GM06990 (cell line): ENCODE measurements at regions not wholly inside any gene's neighbourhood (a gene's known extent, or its start where the extent isn't known, plus 50 kb on each side); places are given as distances from the start of the nearest gene placed in this dataset.
"Not testable (repeated sequence)": the region's sequence is repeated elsewhere in the genome, so short reads cannot be mapped to it uniquely, and the experiment has no call there.

Experiments used
- DNase-seq: peaks from one replicate; pipeline ENCODE4 v3.0.0-alpha.2; 2011; ENCODE audit not compliant: insufficient read length; ENCODE audit errors: extremely low read depth
- H3K27me3 ChIP-seq: replicated peaks from 2 replicates; pipeline ENCODE4 v1.6.0; 2011; ENCODE audit warnings: low read length; ENCODE audit not compliant: control insufficient read depth, insufficient read depth
- H3K36me3 ChIP-seq: 2 replicates; pipeline ENCODE4 v1.5.1; 2011; ENCODE audit warnings: low read length; ENCODE audit not compliant: control insufficient read depth, insufficient read depth
- H3K4me3 ChIP-seq: replicated peaks from 2 replicates; pipeline ENCODE4 v1.5.1; 2011; ENCODE audit warnings: low read depth, mild to moderate bottlenecking, control low read depth, low read length
- CTCF ChIP-seq: IDR thresholded peaks from 2 replicates; pipeline ENCODE4 v1.5.1; 2011; ENCODE audit warnings: low read length, control low read depth, mild to moderate bottlenecking, inconsistent platforms; ENCODE audit not compliant: insufficient read depth, poor library complexity, severe bottlenecking

DNA sequence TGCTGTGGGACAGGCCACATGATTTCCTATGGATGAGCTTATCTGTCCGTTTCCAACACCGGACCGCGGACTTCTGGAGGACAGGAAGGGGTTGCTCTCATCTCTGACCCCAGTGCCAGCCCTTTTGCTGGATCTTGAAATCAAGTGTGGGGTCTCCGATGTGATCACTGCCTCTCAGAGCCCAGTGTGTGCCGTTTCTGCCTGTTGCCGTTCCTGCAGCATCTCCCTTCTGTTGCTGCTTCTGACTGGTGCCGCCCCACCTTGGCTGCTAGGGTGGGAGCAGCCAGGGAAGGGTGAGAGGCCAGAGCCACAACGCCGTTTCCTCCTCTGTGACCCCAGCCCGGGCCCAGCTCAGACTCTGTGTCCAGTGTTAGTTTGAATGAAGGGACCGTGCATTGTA lies 67.3 kb upstream of the WNT4 start:
- H3K36me3 ChIP-seq: no peaks in the 10 kb centered on the region
- no peak overlapping the region for H3K4me3 ChIP-seq
- TF ChIP-seq CTCF: no peak
- peaks cover 5% of the 10 kb centered on the region for H3K27me3 ChIP-seq
- no peak for DNase-seq

DNA sequence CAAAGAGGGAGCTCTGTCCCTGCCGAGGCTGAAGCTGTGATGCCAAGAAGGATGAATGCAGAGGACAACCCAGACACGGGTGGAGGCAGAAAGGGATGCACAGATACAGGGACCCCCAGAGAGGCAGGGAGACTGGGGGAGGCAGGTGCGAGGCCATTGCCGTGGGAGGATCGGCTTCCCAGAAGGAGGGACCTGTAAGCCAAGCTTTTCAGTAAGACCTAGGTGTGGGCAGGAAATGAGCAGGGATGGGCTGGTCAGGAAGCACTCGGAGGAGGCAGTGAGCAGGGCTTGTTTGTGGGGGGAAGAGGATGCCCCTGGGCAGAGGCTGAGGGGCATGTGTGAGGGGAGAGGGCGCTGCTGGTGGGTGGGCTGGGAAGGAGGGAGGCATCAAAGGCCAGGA lies 67.7 kb upstream of the WNT4 start:
- no peak for TF ChIP-seq CTCF
- no peaks in the 10 kb centered on the region for H3K36me3 ChIP-seq
- DNase-seq: no peak
- H3K4me3 ChIP-seq: no peak overlapping the region
- peaks cover 5% of the 10 kb centered on the region for H3K27me3 ChIP-seq

- not testable (repeated sequence) for H3K4me3 ChIP-seq, H3K27me3 ChIP-seq, H3K36me3 ChIP-seq, DNase-seq
These were observed 68.6 kb upstream of the WNT4 start for GRCh38 chr1:22211459-22211858.

DNA sequence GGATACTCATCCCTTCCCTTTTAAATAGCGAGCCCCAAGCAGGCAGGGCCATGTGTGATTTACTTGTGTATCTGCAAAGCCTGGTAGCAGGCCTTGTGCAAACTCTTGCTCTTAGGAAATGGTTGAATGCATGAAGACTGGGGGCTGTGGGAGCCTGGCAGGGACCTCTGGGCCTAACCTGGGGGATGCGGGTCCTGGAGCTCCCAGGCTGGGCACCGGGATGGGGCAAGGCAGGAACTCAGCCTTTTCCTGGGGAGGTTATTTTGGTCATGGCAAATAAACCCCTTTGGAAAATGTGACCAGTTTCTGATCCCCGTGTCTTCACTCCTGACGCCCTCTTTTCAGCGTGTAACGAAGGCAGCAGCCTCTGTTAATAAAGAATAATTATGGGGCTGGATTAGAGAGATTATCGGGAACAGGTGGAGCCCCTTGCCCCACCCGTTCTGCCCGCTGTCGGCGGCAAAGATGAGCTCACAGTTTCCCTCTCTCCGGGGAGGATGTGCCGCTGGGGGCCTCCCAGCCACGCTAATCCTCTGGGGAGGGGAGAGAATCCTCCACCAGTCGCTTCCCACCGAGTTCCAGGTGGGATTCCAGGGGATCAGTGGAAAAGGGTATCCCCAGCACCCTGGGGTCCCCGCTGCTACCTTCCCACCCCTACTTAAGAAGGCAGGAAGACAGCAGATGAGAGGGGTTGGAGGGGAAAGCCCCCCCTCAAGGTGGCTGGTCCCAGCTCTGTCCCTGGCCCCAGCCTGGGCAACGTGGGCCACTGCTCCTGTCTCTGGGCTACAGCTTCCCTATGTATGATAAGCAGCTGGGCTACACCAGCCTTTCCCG lies 69.7 kb upstream of the WNT4 start:
- Histone ChIP-seq H3K27me3 (peaks cover 5% of the 10 kb centered on the region), H3K36me3 (no peaks in the 10 kb centered on the region), H3K4me3 (no peak overlapping the region)
- TF ChIP-seq CTCF: no peak
- no peak for DNase-seq

DNA sequence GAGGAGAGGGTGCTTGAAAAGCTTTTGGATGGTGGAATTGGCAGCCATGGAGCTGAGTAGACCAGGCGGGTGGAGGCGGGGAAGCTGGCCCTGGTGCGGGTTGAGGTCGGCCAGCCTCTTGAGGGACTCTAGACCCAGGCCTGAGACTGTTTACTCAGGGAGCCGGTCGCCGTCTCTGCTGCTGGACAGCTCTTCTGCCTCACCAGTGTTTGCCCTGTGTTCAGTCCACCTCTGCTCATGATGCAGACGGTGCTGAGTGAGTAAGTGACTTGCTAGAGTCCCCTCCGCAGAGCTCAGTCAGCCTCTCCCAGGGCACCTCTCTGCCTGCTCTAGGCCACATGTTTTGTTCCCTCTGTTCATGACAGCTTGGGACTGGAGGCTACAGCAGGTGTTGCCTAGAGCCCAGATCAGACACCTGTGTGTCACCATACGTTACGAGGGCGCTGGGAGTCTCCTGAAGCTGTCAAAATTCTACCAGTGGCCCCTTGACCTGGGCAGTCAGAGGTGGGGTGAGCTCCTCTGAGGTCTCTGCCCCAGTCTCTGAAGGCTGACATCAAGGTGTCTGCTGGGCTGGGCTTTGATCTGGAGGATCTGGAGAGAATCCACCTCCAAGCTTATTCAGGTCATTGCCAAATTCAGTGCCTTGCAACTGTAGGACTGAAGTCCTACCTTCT lies 73.5 kb upstream of the WNT4 start:
- no peaks in the 10 kb centered on the region for H3K36me3 ChIP-seq
- DNase-seq: no peak
- no peaks in the 10 kb centered on the region; the same call in none of the 2 replicates for H3K27me3 ChIP-seq
- H3K4me3 ChIP-seq: no peak overlapping the region
- TF ChIP-seq CTCF: no peak

GRCh38 chr1:22216966-22217365 lies 74.1 kb upstream of the WNT4 start:
- no peak overlapping the region for H3K4me3 ChIP-seq
- TF ChIP-seq CTCF: no peak
- no peaks in the 10 kb centered on the region; the same call in none of the 2 replicates for H3K27me3 ChIP-seq
- DNase-seq: no peak
- no peaks in the 10 kb centered on the region for H3K36me3 ChIP-seq
